K562 (cell line): ENCODE measurements at regions not wholly inside any gene's neighbourhood (a gene's known extent, or its start where the extent isn't known, plus 50 kb on each side); places are given as distances from the start of the nearest gene placed in this dataset.

Experiments
- ARNT ChIP-seq, 2 experiments: fragments of 450-650 bp; IDR thresholded peaks; 2 replicates each; pipeline ENCODE4 v1.6.1; 2016; ENCODE audit warnings: mild to moderate bottlenecking in 1 of 2
- HSF4 ChIP-seq: fragments of 250-450 bp; sonication (Bioruptor Pico); IDR thresholded peaks from 2 replicates; pipeline ENCODE4 v2.1.2; 2022; ENCODE audit warnings: mild to moderate bottlenecking, moderate library complexity, borderline replicate concordance
- POLR2A ChIP-seq: fragments of 450-650 bp; conservative IDR thresholded peaks from 2 replicates; pipeline ENCODE4 v1.6.1; 2016
- TFE3 ChIP-seq: fragments of 450-650 bp; formaldehyde crosslinking; IDR thresholded peaks from 2 replicates; pipeline ENCODE4 v1.4.0; 2020; ENCODE audit warnings: mild to moderate bottlenecking, mixed read lengths

DNA sequence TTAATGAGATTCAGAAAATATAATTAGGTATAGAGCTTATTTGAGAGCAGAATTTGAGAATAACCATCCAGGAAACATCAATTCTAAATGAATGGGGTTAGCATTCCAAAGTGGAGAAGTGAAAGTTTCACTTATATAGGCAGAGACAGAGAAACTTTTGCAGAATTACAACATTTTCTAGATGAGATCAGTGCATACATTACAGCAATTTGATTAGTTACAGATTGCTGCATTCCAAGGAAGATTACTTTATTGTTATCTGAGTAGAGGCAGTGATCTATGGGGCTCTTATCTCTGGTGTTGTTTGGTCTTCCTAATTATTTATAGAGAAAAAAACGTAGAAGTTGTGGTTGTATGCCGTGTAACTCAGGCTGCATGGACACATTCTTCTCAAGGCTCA is 373.8 kb upstream of the SYT4 start:
- TF ChIP-seq POLR2A (no peak), ARNT (IDR thresholded peaks at IDR 0.05) (no peak), TFE3 (CRISPR knock-in tag) (no peak), HSF4 (no peak)
